ENCODE measurements at regions not wholly inside any gene's neighbourhood (a gene's known extent, or its start where the extent isn't known, plus 50 kb on each side); places are given as distances from the start of the nearest gene placed in this dataset.
A peak's percentile ranks its signal among the peaks of the same experiment; 100 is the strongest.

DNA sequence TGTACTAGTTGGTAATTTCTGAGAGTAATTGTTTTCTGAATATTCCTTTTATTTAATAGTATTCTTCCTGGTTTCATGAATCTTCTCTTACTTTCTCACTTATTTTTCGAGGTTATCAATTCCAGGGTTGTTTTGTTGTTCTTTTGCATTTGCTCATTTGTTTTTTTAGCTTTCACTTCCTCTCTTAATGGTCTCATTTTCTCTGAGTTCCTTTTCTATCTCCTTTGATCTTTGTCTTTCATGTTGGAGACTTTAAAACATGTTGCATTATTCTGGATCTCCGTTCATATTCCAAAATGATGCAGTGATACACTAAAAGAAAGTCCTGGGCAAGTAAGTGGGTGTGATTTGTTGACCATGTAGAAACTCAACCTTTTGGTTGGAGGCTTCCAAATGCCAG, 345.3 kb upstream of the SLC35B3 start:
- no peak for DNase-seq (ENCODE audit: low read depth, low spot score)

- no peak for DNase-seq (ENCODE audit: low read depth, low spot score)
Measured at GRCh38 chr6:8764733-8765132, 329.4 kb upstream of the SLC35B3 start.

DNA sequence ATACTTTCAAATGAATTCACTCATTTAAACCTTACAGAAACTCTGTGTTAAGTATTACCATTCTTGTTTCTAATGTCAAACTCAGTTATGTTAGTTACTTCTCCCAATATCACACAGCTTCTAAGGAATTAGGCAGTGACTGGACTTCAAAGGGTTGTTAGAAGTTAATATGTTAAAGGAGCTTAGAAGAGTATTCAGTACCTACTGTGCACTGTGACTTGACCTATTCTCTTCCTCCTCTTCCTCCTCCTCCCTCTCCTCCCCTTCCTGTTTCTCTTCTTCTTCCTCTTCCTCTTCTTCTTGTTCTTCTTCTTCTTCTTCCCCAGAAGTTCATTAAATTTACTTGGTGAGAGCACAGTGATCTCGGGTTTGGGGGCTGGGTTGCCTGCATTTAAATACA, 325.6 kb upstream of the SLC35B3 start:
- DNase-seq (ENCODE audit: low read depth, low spot score): no peak

GRCh38 chr6:8758412-8758811, 323.1 kb upstream of the SLC35B3 start:
- DNase-seq (ENCODE audit: low read depth, low spot score): no peak

GRCh38 chr6:8750627-8751026, 315.3 kb upstream of the SLC35B3 start:
- DNase-seq (ENCODE audit: low read depth, low spot score): no peak

- no peak for DNase-seq (ENCODE audit: low read depth, low spot score)
Measured at GRCh38 chr6:8749465-8749864, 314.1 kb upstream of the SLC35B3 start.

DNA sequence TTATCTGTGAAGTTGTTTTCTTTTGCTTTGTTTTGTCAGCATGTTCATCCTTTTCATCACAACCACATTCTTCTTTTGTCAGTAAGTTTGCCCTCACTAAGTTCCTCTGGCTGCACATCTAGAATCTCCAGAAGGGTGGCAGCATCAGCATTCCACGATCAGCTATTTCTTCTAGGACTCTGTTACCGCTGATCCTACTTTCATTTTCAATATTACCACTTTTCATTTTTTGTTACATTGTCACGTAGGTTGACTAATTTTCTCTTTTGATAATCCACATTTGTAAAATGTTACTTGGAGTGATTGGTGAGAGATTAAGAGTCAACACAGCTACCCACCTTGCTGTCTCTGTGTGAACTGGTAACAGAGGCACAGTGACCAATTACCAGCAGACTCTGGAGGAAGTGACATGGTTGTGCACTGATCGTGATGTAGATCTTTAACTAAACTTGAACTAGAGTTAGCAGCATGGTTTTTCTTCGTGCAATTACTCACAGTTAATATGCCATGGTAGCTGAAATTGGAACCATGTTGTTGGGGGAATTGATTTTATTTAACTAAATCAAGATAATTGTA, 307.9 kb upstream of the SLC35B3 start:
- DNase-seq (ENCODE audit: low read depth, low spot score): no peak

DNA sequence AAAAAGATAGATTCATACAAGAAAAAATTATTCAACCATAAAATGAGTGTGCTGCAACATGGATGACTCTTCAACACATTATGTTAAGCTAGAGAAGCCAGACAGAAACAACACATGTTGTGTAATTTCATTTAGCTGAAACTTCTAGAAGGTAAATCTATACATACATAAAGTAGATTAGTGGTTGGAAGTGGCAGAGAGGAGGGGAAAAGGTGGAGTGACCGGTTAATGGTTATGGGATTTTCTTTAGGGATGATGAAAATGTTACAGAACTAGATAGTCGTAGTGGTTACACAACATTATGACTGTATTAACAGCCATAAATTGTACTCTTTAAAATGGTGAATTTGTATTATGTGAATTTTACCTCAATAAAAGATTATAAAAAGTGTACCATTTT, 304.1 kb upstream of the SLC35B3 start:
- no peak for DNase-seq (ENCODE audit: low read depth, low spot score)

DNA sequence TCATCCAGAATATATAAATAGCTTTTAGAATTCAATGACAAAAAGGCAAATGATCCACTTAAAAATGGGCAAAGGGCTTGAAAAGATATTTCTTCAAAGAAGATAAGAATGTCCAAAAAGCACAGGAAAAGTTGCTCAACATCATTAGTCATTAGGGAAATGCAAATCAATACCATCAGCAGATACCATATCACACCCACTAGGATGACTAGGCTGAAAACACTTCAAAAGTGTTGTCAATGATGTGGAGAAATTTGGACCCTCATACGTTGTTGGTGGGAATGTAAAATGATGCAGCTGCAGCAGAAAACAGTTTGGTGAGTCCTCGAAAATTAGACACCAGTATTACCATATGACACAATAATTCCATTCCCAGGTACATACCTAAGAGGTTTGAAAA, 303.6 kb upstream of the SLC35B3 start:
- DNase-seq (ENCODE audit: low read depth, low spot score): no peak

GRCh38 chr6:8736156-8736895, 301.0 kb upstream of the SLC35B3 start:
- DNase-seq (ENCODE audit: low read depth, low spot score): peak; percentile 10

GRCh38 chr6:8733879-8734278, 298.5 kb upstream of the SLC35B3 start:
- DNase-seq (ENCODE audit: low read depth, low spot score): no peak

GRCh38 chr6:8731874-8732273, 296.5 kb upstream of the SLC35B3 start:
- no peak for DNase-seq (ENCODE audit: low read depth, low spot score)

GRCh38 chr6:8710668-8711431, 275.5 kb upstream of the SLC35B3 start:
- DNase-seq (ENCODE audit: low read depth, low spot score): no peak

DNA sequence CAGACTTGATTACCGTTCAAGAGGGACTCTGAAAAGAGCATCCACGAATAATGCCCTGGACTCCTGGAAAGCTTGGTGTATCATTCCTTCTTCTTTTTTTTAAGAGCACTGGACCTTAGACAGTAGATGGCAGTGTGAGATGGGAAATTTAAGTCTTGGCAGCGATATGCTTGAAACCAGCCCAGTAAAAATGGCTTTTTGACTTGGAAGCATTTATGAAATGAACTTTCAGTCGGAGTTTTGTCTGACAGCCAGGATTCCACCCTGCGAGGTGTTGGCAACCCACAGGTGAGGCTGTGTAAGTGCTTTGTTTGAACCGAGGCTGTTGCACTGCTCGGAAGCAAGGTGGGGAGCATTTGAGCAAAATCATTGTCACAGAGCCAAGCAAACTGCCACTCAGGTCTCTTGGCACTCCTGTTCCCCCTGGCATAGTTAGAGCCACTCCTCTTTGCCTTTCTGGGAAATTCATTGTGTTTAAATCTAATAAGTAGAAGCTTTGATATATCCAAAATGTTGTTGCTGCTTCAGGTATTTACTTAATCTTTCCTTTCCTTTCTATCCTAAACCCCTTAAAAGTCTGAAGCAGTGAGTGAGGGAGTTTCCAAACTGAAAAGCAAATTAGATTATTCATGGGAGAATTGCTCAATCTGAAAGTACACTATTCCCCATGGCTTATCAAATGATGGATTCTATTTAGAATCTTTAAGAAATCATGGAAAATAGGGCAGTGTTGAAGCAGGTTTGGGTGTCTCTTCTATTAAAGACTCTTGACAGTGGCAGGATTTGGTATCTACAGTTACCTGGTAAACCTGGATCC, 272.8 kb upstream of the SLC35B3 start:
- peak; percentile 47 for DNase-seq (ENCODE audit: low read depth, low spot score)

DNA sequence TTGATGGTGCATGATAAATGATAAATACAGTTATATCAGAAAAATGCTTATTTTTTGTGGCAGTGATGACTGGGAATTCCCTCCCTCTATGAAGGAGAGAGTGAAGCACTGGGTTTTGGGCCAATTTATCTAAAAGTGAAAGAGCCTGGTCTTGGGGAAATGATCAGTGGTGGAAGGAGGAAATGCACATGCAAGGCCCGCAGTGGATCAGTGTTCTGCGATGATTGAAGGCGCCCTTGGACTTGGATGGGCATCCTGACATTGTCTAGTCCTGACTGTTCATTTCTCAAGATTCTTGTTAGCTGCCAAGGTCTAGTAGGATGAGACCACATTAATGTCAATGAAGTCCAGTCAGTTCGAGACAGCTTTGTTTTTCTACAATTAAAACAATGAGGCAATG, 272.0 kb upstream of the SLC35B3 start:
- DNase-seq (ENCODE audit: low read depth, low spot score): no peak

DNA sequence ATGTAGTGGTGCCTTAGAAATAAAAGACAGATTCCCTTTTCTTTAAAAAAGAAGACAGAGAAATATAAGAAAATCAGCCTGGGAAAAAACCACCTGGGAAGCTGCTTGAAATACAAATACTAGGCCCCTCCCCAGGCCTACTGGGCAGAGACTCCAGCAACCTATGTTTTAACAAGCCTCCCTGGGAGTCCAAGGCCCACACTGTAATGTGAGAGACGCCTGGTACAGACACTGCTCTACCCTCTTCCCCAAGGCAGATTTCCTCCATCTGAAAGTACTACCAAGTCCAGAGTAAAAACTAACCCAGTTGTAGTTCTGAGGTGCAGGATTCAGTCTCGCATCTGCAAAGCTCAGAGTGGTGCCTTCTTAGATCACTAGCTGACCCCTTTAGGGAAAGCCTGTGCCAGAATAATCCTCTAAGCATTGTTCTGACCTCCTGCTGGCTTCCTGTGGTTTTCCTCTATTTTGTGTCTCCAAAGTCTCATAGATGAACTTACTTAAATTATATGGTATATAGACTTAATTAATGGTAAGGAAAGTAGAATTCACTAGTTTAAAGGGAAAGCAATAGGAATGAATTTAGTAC, 270.2 kb upstream of the SLC35B3 start:
- DNase-seq (ENCODE audit: low read depth, low spot score): no peak

GRCh38 chr6:8703059-8703458, 267.7 kb upstream of the SLC35B3 start:
- no peak for DNase-seq (ENCODE audit: low read depth, low spot score)

DNA sequence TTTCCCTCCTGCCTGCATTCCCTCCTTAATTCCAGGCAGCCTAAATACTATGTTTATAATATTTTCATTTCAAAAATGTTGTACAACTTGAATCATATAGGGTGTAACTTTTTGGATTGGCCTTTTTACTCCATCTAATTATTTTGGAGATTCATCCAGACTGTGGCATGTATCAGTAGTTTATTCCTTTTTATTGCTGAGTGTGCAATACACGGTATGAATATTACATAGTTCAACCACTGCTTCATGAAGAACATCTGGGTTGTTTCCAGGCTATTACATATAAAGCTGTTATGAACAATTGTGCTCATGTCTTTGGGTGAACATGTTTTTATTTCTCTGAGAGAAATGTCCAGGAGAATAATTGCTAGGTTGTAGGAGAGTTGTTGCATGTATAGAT, 253.5 kb upstream of the SLC35B3 start:
- DNase-seq (ENCODE audit: low read depth, low spot score): no peak

- no peak for DNase-seq (ENCODE audit: low read depth, low spot score)
Measured at GRCh38 chr6:8686077-8686476, 250.7 kb upstream of the SLC35B3 start.

- no peak for DNase-seq (ENCODE audit: low read depth, low spot score)
Measured at GRCh38 chr6:8683204-8683603, 247.9 kb upstream of the SLC35B3 start.

GRCh38 chr6:8679823-8680222, 244.5 kb upstream of the SLC35B3 start:
- DNase-seq (ENCODE audit: low read depth, low spot score): no peak

- no peak for DNase-seq (ENCODE audit: low read depth, low spot score)
Measured at GRCh38 chr6:8678466-8678865, 243.1 kb upstream of the SLC35B3 start.

All from astrocyte of the hippocampus (primary cell).